OCI-LY1 (cell line): ENCODE measurements at regions not wholly inside any gene's neighbourhood (a gene's known extent, or its start where the extent isn't known, plus 50 kb on each side); places are given as distances from the start of the nearest gene placed in this dataset.

Source experiments
- CTCF ChIP-seq: fragments of 200-600 bp; sonication (generic), shearing (Covaris generic); IDR thresholded peaks from 2 replicates; pipeline ENCODE4 v1.5.1; 2017; ENCODE audit warnings: mild to moderate bottlenecking, antibody characterized with exemption, low read length, moderate library complexity, mixed read lengths
- EZH2 ChIP-seq: fragments of 200-600 bp; sonication (generic), shearing (Covaris generic); IDR thresholded peaks from 2 replicates; pipeline ENCODE4 v1.8.0; 2017; ENCODE audit warnings: borderline replicate concordance, mixed run types, mild to moderate bottlenecking, antibody characterized with exemption, low read length, moderate library complexity, mixed read lengths

GRCh38 chr2:71922091-71922490 lies 225.6 kb downstream of the CYP26B1 start:
- TF ChIP-seq EZH2 (no peak), CTCF (no peak)
